DMS53 treated with DMSO at 0.1 percent for 48 hours (cell line): ENCODE measurements at regions not wholly inside any gene's neighbourhood (a gene's known extent, or its start where the extent isn't known, plus 50 kb on each side); places are given as distances from the start of the nearest gene placed in this dataset.

Experiments
- DNase-seq: peaks from one replicate; lab custom pipeline; 2025; ENCODE audit not compliant: unreplicated experiment; lab: John Stamatoyannopoulos, UW

GRCh38 chr7:155138204-155138603 is 68.1 kb downstream of the HTR5A start:
- no peak for DNase-seq

GRCh38 chr7:155141562-155141961 is 71.4 kb downstream of the HTR5A start:
- DNase-seq: no peak

GRCh38 chr7:155143381-155143780 is 73.3 kb downstream of the HTR5A start:
- DNase-seq: no peak

GRCh38 chr7:155144371-155144770 is 74.2 kb downstream of the HTR5A start:
- DNase-seq: no peak

- no peak for DNase-seq
These were observed 75.5 kb downstream of the HTR5A start for GRCh38 chr7:155145477-155146255.

GRCh38 chr7:155147172-155147571 is 77.0 kb downstream of the HTR5A start:
- DNase-seq: no peak

GRCh38 chr7:155147624-155148023 is 77.5 kb downstream of the HTR5A start:
- DNase-seq: no peak

GRCh38 chr7:155153676-155154075 is 83.6 kb downstream of the HTR5A start:
- DNase-seq: no peak

- DNase-seq: no peak
These were observed 84.5 kb downstream of the HTR5A start for GRCh38 chr7:155154586-155154985.

- no peak for DNase-seq
These were observed 91.6 kb downstream of the HTR5A start for GRCh38 chr7:155161690-155162089.

- no peak for DNase-seq
These were observed 92.3 kb downstream of the HTR5A start for GRCh38 chr7:155162422-155162821.

- no peak for DNase-seq
These were observed 93.6 kb downstream of the HTR5A start for GRCh38 chr7:155163696-155164095.

- DNase-seq: no peak
These were observed 94.2 kb downstream of the HTR5A start for GRCh38 chr7:155164316-155164715.

GRCh38 chr7:155166108-155166507 is 96.0 kb downstream of the HTR5A start:
- DNase-seq: no peak

GRCh38 chr7:155166673-155167370 is 96.7 kb downstream of the HTR5A start:
- DNase-seq: no peak

- no peak for DNase-seq
These were observed 97.7 kb downstream of the HTR5A start for GRCh38 chr7:155167706-155168365.

- DNase-seq: no peak
These were observed 98.7 kb downstream of the HTR5A start for GRCh38 chr7:155168597-155169480.

GRCh38 chr7:155169498-155170065 is 99.5 kb downstream of the HTR5A start:
- no peak for DNase-seq

GRCh38 chr7:155170331-155170730 is 100.2 kb downstream of the HTR5A start:
- no peak for DNase-seq

- DNase-seq: no peak
These were observed 102.0 kb downstream of the HTR5A start for GRCh38 chr7:155172141-155172540.

- DNase-seq: no peak
These were observed 103.8 kb downstream of the HTR5A start for GRCh38 chr7:155173905-155174304.
